ENCODE measurements at regions not wholly inside any gene's neighbourhood (a gene's known extent, or its start where the extent isn't known, plus 50 kb on each side); places are given as distances from the start of the nearest gene placed in this dataset.

DNA sequence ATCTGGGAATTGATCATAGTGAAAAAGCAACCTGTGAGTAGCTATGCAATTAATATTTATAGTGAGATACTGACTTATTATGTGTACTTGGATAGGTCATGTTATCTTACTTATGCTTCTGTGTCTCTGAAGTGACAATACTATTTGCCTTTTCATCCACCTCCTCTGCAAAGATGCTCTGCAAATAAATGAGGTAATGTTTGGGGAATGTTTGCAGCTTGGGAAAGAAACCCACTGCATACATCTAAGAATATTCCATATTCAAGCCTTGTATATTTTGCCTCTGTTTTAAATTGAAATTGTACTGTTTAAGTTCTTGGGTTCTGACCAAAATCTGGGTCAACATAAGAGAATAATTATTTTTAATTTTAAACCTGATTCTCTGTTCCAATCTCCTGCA lies 217.4 kb upstream of the DTNA start:
- no peak for TF ChIP-seq CTCF (conservative IDR thresholded peaks at IDR 0.05; ENCODE audit: low read depth, low read length)
- no peak for DNase-seq (ENCODE audit: low read depth)
- H3K4me3 ChIP-seq (ENCODE audit: low read depth, low read length), result peak overlapping the region; percentile 77

DNA sequence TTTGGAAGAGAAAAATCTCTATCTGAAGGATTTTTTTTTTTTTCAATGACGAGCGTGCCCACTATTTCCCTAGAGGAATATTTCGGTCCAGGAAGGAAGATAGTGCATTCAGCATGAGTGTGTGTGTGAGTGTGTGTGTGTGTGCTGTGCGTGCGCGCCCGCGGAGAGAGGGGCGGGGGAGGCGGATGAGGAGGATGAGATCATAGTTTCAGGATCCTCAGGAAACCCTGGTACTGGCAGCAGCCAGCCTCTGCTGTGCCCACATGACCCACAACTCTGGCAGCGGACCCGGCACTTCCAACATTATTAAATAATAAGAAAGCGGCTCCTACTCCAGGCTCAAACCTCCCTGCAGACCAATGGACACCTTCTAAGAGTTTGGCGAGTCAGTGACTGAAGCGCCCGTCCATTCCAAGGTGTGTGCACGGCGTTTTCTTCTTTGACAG lies 217.0 kb upstream of the DTNA start:
- peak; percentile 52 for DNase-seq (ENCODE audit: low read depth)
- no peak for TF ChIP-seq CTCF (conservative IDR thresholded peaks at IDR 0.05; ENCODE audit: low read depth, low read length)
- peak overlapping the region; percentile 77 for H3K4me3 ChIP-seq (ENCODE audit: low read depth, low read length)

GRCh38 chr18:34493566-34494358 lies 216.3 kb upstream of the DTNA start:
- no peak for DNase-seq (ENCODE audit: low read depth)
- TF ChIP-seq CTCF (conservative IDR thresholded peaks at IDR 0.05; ENCODE audit: low read depth, low read length), result no peak
- peak overlapping the region; percentile 77 for H3K4me3 ChIP-seq (ENCODE audit: low read depth, low read length)

DNA sequence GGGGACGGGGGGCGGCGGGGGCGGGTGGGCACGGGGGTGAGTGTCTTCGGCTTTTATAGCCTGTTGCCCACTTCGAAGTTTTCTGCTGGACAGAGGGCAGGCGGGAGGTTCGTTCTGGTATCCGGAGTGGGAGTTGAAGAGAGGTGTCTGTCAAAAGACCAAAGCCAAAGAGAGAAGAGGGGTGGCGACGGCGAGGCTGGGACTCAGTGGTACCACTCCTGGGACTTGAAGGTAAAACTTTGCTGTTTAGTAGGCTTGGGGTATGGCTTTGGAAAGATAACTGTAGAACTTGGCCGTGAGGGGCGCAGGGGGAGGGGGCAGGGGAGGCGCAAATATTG lies 215.8 kb upstream of the DTNA start:
- no peak for TF ChIP-seq CTCF (conservative IDR thresholded peaks at IDR 0.05; ENCODE audit: low read depth, low read length)
- peak overlapping the region; percentile 77 for H3K4me3 ChIP-seq (ENCODE audit: low read depth, low read length)
- no peak for DNase-seq (ENCODE audit: low read depth)

GRCh38 chr18:34495506-34495905 lies 214.6 kb upstream of the DTNA start:
- H3K4me3 ChIP-seq (ENCODE audit: low read depth, low read length), result no peak overlapping the region
- TF ChIP-seq CTCF (conservative IDR thresholded peaks at IDR 0.05; ENCODE audit: low read depth, low read length), result no peak
- DNase-seq (ENCODE audit: low read depth), result no peak

- DNase-seq (ENCODE audit: low read depth), result no peak
- no peak for TF ChIP-seq CTCF (conservative IDR thresholded peaks at IDR 0.05; ENCODE audit: low read depth, low read length)
- H3K4me3 ChIP-seq (ENCODE audit: low read depth, low read length), result no peak overlapping the region
These were observed 208.5 kb upstream of the DTNA start for GRCh38 chr18:34501553-34501952.

- no peak overlapping the region for H3K4me3 ChIP-seq (ENCODE audit: low read depth, low read length)
- TF ChIP-seq CTCF (conservative IDR thresholded peaks at IDR 0.05; ENCODE audit: low read depth, low read length), result no peak
- DNase-seq (ENCODE audit: low read depth), result no peak
These were observed 203.9 kb upstream of the DTNA start for GRCh38 chr18:34506198-34506597.
